Esophagus muscularis mucosa (tissue), 4 donors: ENCODE measurements at regions not wholly inside any gene's neighbourhood (a gene's known extent, or its start where the extent isn't known, plus 50 kb on each side); places are given as distances from the start of the nearest gene placed in this dataset.

Source experiments
- DNase-seq: peaks from one replicate; pipeline ENCODE4 v3.0.0-alpha.2; 2017; ENCODE audit errors: extremely low spot score
- H3K27ac ChIP-seq, 4 donors: fragments of 200-600 bp; sonication (generic); replicated peaks in 1 of 4; 1 replicate in 3 of 4; 2 replicates in 1 of 4; pipeline ENCODE4 v1.5.1; 2016 to 2019; ENCODE audit warnings: mild to moderate bottlenecking in 1 of 4
- H3K27me3 ChIP-seq, 4 donors: fragments of 200-600 bp; sonication (generic); one replicate each; pipeline versions ENCODE4 v1.5.1 to v1.6.0; 2016 to 2019
- H3K36me3 ChIP-seq, 4 donors: fragments of 200-600 bp; sonication (generic); one replicate each; pipeline ENCODE4 v1.5.1; 2016 to 2019
- H3K4me1 ChIP-seq, 4 donors: fragments of 200-600 bp; sonication (generic); one replicate each; pipeline ENCODE4 v1.5.1; 2016 to 2019
- H3K4me3 ChIP-seq, 4 donors: fragments of 200-600 bp; sonication (generic); 1 replicate in 2 of 4; 2 replicates in 2 of 4; pipeline ENCODE4 v1.5.1; 2016 to 2019; ENCODE audit warnings: mild to moderate bottlenecking in 4 of 4, moderate library complexity in 1 of 4
- H3K9me3 ChIP-seq, 4 donors: fragments of 200-600 bp; sonication (generic); 1 replicate in 3 of 4; 2 replicates in 1 of 4; pipeline ENCODE4 v1.5.1; 2016 to 2019
- CTCF ChIP-seq, 3 experiments: fragments of 200-600 bp in 2 of 3; fragments of 450-650 bp in 1 of 3; sonication (generic) in 2 of 3; IDR thresholded peaks; one replicate each; pipeline ENCODE4 v1.5.1; 2017 to 2019; ENCODE audit warnings: antibody characterized with exemption in 3 of 3, mild to moderate bottlenecking in 2 of 3, moderate library complexity in 1 of 3
- EP300 ChIP-seq: sonication (generic); formaldehyde crosslinking; IDR thresholded peaks from one replicate; pipeline ENCODE4 v1.6.1; 2017; ENCODE audit warnings: antibody characterized with exemption
- POLR2A ChIP-seq: fragments of 450-650 bp; IDR thresholded peaks from one replicate; pipeline ENCODE4 v1.6.1; 2017; ENCODE audit warnings: antibody characterized with exemption, moderate library complexity, mild to moderate bottlenecking, low read depth
- POLR2AphosphoS5 ChIP-seq, 2 donors: sonication (generic); formaldehyde crosslinking; IDR thresholded peaks; one replicate each; pipeline ENCODE4 v1.6.1; 2017; ENCODE audit warnings: antibody characterized with exemption in 2 of 2
- WGBS: methylation state at CpG from one replicate; pipeline ENCODE4 v1.1.5; 2018; 5-methylcytosine and 5-hydroxymethylcytosine counted together
- intact Hi-C: fragments of 100-400 bp; cut with DNase I; formaldehyde crosslinking; loops from one replicate; pipeline ENCODE4 v1.15.1; 2023

DNA sequence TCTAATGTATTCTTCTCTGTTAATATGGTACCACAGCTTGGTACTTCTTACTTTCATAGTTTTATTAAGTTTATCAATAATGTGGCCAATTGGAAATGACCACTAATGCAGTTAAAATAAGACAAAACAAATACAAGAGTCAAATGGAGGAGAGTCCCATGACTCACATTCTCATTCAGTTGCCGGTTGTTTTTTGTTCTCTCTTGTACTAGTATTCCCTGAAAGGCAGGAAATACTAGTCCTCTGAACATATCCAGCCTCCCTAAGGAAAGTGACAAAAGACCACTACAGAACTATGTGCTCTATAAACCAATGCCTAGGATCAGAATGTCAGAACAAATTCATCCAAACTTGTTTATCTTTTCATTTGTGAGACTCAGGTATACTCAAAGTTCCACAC, 165.2 kb upstream of the SAMSN1 start:
- whole genome bisulfite sequencing, result 70% methylated on average over 1 of the region's 1 CpG
- no peak for DNase-seq
- H3K36me3 ChIP-seq, result no peaks in the 10 kb centered on the region
- no peaks in the 10 kb centered on the region for H3K27me3 ChIP-seq
- intact Hi-C loops, result no loop called here
- no peaks in the 10 kb centered on the region for H3K4me1 ChIP-seq
- TF ChIP-seq POLR2AphosphoS5 (IDR thresholded peaks at IDR 0.05) (no peak), CTCF (IDR thresholded peaks at IDR 0.05) (no peak), EP300 (no peak), POLR2A (no peak)
- peaks cover 0 to 8% (median 0%) of the 10 kb centered on the region in 4 donors for H3K9me3 ChIP-seq
- H3K27ac ChIP-seq, result no peak overlapping the region
- no peak overlapping the region for H3K4me3 ChIP-seq

- Histone ChIP-seq H3K27me3 (no peaks in the 10 kb centered on the region), H3K4me3 (no peak overlapping the region), H3K27ac (no peak overlapping the region), H3K4me1 (no peaks in the 10 kb centered on the region), H3K9me3 (peaks cover 0 to 6% (median 0%) of the 10 kb centered on the region in 4 donors), H3K36me3 (no peaks in the 10 kb centered on the region)
- no peak for TF ChIP-seq POLR2A
- TF ChIP-seq POLR2AphosphoS5 (IDR thresholded peaks at IDR 0.05), result no peak
- no peak for TF ChIP-seq CTCF (IDR thresholded peaks at IDR 0.05)
- intact Hi-C loops, result no loop called here
- DNase-seq, result no peak
- 56% methylated on average over 2 of the region's 2 CpGs for WGBS
These were observed 161.5 kb upstream of the SAMSN1 start for GRCh38 chr21:14707511-14708020.

GRCh38 chr21:14706712-14707510, 160.8 kb upstream of the SAMSN1 start:
- no peaks in the 10 kb centered on the region for H3K4me1 ChIP-seq
- TF ChIP-seq POLR2A, result no peak
- no peak for TF ChIP-seq EP300
- no peak for TF ChIP-seq POLR2AphosphoS5 (IDR thresholded peaks at IDR 0.05)
- TF ChIP-seq CTCF (IDR thresholded peaks at IDR 0.05), result no peak
- H3K27ac ChIP-seq, result no peak overlapping the region
- H3K4me3 ChIP-seq, result no peak overlapping the region
- no peak for DNase-seq
- intact Hi-C loops, result no loop called here
- H3K36me3 ChIP-seq, result no peaks in the 10 kb centered on the region
- no peaks in the 10 kb centered on the region for H3K27me3 ChIP-seq
- 67% methylated on average over 7 of the region's 7 CpGs for WGBS
- no peaks in the 10 kb centered on the region for H3K9me3 ChIP-seq

DNA sequence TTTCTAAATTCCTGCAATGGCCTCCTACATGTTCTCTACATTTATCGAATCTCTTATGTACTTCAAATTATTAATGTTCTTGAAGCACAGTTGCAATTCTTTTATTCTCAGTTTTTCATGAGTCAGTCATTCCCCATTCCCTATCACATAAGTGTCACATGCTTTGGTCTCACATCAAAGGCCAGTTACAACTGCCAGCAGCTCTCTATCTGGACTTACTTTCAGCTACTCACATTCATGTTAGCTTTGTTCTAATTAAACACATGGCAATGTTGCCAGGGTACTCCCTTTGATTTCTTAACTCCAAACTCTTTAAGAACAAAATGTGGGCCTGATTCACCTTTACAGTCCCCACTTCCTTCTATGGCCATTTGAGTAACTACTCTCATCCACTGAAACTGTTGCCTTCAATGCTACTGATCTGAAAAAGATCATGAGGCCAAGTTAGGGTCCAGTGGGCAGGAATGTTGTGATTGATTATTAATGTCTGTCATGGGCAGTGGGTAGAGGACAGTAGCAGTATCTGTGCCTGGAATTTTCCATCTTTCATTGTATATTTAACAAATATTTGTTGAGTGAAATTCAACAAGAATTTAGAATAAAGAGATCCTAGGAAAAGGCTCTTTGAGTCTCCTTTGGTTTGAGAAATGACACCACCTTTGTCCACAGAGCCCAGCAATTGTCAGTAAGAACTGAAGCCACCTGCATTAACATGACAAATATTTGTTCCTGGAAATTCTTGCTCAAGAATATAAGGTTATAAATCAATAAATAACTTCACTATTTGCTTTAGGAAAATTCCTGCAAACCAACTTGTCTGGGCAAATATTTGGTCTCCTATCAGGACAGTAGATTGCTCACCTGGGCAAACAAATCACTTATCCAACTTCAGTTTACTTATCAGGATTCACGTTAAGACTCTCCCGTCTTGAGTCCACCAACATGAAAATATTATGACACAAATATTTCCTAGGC, 153.6 kb upstream of the SAMSN1 start:
- H3K4me1 ChIP-seq, result no peaks in the 10 kb centered on the region
- WGBS, result 85% methylated on average over 3 of the region's 3 CpGs

More for the DNA sequence above, 153.6 kb upstream of the SAMSN1 start:
- Histone ChIP-seq H3K36me3 (no peaks in the 10 kb centered on the region), H3K9me3 (no peaks in the 10 kb centered on the region), H3K27ac (no peak overlapping the region), H3K4me3 (no peak overlapping the region), H3K27me3 (no peaks in the 10 kb centered on the region)
- TF ChIP-seq POLR2A (no peak), CTCF (IDR thresholded peaks at IDR 0.05) (no peak), POLR2AphosphoS5 (IDR thresholded peaks at IDR 0.05) (no peak), EP300 (no peak)
- DNase-seq, result no peak
- intact Hi-C loops, result no loop called here
